GM12873 (cell line): ENCODE measurements at regions not wholly inside any gene's neighbourhood (a gene's known extent, or its start where the extent isn't known, plus 50 kb on each side); places are given as distances from the start of the nearest gene placed in this dataset.

Source experiments
- TF ChIP-seq, protein P1 (sequence below): IDR thresholded peaks from 2 replicates; pipeline ENCODE4 v1.5.1; 2012; ENCODE audit warnings: low read depth, mild to moderate bottlenecking, moderate library complexity, low read length, control low read depth; ENCODE audit not compliant: insufficient read depth; ENCODE audit errors: missing control alignments

GRCh38 chr9:39559384-39559783 lies 203.9 kb downstream of the SPATA31A1 start:
- TF ChIP-seq, protein P1, sequence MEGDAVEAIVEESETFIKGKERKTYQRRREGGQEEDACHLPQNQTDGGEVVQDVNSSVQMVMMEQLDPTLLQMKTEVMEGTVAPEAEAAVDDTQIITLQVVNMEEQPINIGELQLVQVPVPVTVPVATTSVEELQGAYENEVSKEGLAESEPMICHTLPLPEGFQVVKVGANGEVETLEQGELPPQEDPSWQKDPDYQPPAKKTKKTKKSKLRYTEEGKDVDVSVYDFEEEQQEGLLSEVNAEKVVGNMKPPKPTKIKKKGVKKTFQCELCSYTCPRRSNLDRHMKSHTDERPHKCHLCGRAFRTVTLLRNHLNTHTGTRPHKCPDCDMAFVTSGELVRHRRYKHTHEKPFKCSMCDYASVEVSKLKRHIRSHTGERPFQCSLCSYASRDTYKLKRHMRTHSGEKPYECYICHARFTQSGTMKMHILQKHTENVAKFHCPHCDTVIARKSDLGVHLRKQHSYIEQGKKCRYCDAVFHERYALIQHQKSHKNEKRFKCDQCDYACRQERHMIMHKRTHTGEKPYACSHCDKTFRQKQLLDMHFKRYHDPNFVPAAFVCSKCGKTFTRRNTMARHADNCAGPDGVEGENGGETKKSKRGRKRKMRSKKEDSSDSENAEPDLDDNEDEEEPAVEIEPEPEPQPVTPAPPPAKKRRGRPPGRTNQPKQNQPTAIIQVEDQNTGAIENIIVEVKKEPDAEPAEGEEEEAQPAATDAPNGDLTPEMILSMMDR, result peak; percentile 24

DNA sequence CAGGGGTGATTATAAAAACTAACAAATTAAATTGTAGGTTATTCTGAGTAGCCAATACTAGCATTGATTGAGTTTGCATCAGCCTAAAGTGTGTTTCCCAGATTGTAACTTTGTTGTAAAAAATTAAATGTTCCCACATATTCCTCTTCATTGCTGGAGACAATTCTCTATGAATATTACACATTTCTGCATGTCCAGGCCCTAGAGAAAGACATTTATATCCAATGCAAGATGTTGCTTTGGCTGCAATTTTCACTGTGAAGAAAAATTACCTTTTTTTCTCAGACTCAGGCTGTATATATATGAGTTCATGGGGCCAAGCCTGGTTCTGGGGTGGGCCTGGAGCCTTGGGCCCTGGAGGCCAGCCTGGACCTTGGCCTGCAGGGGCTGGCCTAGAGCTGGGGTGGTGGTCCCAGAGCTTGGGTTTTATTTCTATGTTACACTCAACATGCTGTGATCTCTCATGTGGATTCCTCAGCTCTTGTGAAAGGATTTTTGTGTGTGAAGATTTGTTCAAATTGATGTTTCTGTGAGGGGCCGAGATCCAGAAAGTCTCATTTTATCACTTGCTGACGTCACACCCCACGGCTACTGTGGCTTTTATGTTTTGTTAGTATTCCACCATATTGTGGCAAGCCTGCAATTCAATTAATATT lies 232.5 kb downstream of the SPATA31A1 start:
- TF ChIP-seq, protein P1, result no peak

- TF ChIP-seq, protein P1, result no peak
Observed at GRCh38 chr9:39588500-39589137, 233.2 kb downstream of the SPATA31A1 start.

GRCh38 chr9:39828457-39828856 lies 473.0 kb downstream of the SPATA31A1 start:
- TF ChIP-seq, protein P1, result peak; percentile 31
